ENCODE measurements at regions not wholly inside any gene's neighbourhood (a gene's known extent, or its start where the extent isn't known, plus 50 kb on each side); places are given as distances from the start of the nearest gene placed in this dataset.

- TF ChIP-seq CTCF (IDR thresholded peaks at IDR 0.05; ENCODE audit: insufficient read depth, low read depth, low read length, missing control alignments) = no peak
- no peak for DNase-seq (ENCODE audit: low read depth)
- H3K4me3 ChIP-seq (ENCODE audit: low read length) = no peak overlapping the region
Observed at GRCh38 chr22:49191506-49191980, 636.1 kb downstream of the BRD1 start.

- DNase-seq (ENCODE audit: low read depth) = no peak
- H3K4me3 ChIP-seq (ENCODE audit: low read length) = no peak overlapping the region
- TF ChIP-seq CTCF (IDR thresholded peaks at IDR 0.05; ENCODE audit: insufficient read depth, low read depth, low read length, missing control alignments) = no peak
Observed at GRCh38 chr22:49190816-49191505, 636.7 kb downstream of the BRD1 start.

GRCh38 chr22:49189871-49190270, 637.8 kb downstream of the BRD1 start:
- no peak for DNase-seq (ENCODE audit: low read depth)
- TF ChIP-seq CTCF (IDR thresholded peaks at IDR 0.05; ENCODE audit: insufficient read depth, low read depth, low read length, missing control alignments) = no peak

GRCh38 chr22:49188591-49188990, 639.1 kb downstream of the BRD1 start:
- no peak for DNase-seq (ENCODE audit: low read depth)
- TF ChIP-seq CTCF (IDR thresholded peaks at IDR 0.05; ENCODE audit: insufficient read depth, low read depth, low read length, missing control alignments) = no peak
- no peak overlapping the region for H3K4me3 ChIP-seq (ENCODE audit: low read length)

More at GRCh38 chr22:49189871-49190270, 637.8 kb downstream of the BRD1 start:
- H3K4me3 ChIP-seq (ENCODE audit: low read length) = no peak overlapping the region

GRCh38 chr22:49188091-49188490, 639.6 kb downstream of the BRD1 start:
- DNase-seq (ENCODE audit: low read depth) = peak; percentile 2
- TF ChIP-seq CTCF (IDR thresholded peaks at IDR 0.05; ENCODE audit: insufficient read depth, low read depth, low read length, missing control alignments) = no peak
- no peak overlapping the region for H3K4me3 ChIP-seq (ENCODE audit: low read length)

GRCh38 chr22:49186762-49187161, 640.9 kb downstream of the BRD1 start:
- H3K4me3 ChIP-seq (ENCODE audit: low read length) = no peak overlapping the region
- DNase-seq (ENCODE audit: low read depth) = no peak
- no peak for TF ChIP-seq CTCF (IDR thresholded peaks at IDR 0.05; ENCODE audit: insufficient read depth, low read depth, low read length, missing control alignments)

GRCh38 chr22:49186293-49186692, 641.4 kb downstream of the BRD1 start:
- DNase-seq (ENCODE audit: low read depth) = no peak
- no peak overlapping the region for H3K4me3 ChIP-seq (ENCODE audit: low read length)
- no peak for TF ChIP-seq CTCF (IDR thresholded peaks at IDR 0.05; ENCODE audit: insufficient read depth, low read depth, low read length, missing control alignments)

Data from epithelial cell of esophagus (primary cell).